Skeletal muscle cell (primary cell): ENCODE measurements at regions not wholly inside any gene's neighbourhood (a gene's known extent, or its start where the extent isn't known, plus 50 kb on each side); places are given as distances from the start of the nearest gene placed in this dataset.

Experiments
- DNase-seq: peaks from one replicate; pipeline ENCODE4 v3.0.0-alpha.2; 2010; ENCODE audit warnings: low read depth
- H3K4me3 ChIP-seq: 2 replicates; pipeline ENCODE4 v1.5.1; 2011; ENCODE audit warnings: low read depth, mild to moderate bottlenecking, control low read depth, low read length, moderate library complexity

GRCh38 chr9:78620764-78621163, 323.8 kb downstream of the PSAT1 start:
- no peak overlapping the region for H3K4me3 ChIP-seq
- peak; percentile 83 for DNase-seq

- no peak for DNase-seq
- no peak overlapping the region for H3K4me3 ChIP-seq
Measured at GRCh38 chr9:78622126-78622525, 325.2 kb downstream of the PSAT1 start.

- H3K4me3 ChIP-seq = no peak overlapping the region
- no peak for DNase-seq
Measured at GRCh38 chr9:78626971-78627370, 330.0 kb downstream of the PSAT1 start.

- H3K4me3 ChIP-seq = no peak overlapping the region
- DNase-seq = no peak
Measured at GRCh38 chr9:78630966-78631365, 334.0 kb downstream of the PSAT1 start.

DNA sequence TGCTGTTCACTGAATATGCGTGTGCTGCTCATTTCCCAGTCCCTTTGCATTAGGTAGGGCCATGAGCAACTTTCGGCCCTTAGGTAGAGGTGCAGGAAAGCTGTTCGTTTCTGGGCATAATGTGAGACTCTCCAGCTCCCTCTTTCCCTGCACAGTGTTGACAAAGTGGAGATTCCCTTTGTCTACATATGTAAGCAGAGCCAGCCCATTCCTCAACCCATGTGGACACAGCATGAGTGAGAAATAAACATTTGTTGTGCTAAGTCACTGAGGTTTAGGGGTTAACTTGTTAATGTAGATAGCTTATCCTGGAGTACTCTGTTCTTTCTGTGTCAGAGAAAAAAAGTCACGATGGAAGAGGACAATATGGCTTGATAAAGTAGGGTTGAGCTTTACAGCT, 343.8 kb downstream of the PSAT1 start:
- H3K4me3 ChIP-seq = no peak overlapping the region
- DNase-seq = no peak

DNA sequence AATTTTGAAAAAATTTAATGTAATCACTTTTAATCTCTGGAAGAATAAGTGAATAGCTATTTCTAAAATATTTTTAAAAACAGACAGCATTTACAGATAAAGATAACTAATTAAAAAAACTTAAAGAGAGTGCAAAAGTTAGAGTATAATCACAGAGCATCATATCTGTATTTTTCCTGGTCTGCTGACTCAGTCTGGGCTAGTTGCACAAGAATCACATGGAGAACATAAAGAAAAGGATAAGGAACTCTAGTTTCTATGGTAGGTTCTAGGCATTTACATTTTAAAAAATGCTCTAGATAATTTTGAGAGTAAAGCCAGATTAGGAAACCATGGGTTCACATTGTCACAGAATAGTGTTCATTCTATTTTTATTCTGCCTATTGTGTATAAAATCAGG, 347.4 kb downstream of the PSAT1 start:
- DNase-seq = no peak
- no peak overlapping the region for H3K4me3 ChIP-seq

DNA sequence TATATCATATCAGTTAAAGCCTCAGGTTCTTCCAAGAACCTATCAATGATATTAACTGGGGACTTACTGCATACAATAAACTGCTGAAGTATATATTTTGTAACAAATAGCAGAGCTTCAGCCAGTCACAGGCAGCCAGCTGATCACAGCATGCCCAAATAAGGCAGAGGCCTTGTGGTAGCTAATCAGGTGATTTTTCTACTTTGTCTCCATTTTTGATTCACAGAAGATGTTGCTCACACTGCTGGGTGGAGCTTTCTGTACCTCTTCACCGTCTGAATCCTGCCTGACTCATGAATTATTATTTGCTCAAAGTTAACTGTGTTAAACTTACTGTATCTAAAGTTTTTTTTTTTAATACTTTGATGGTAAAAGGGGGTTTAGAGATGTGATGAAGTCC, 357.4 kb downstream of the PSAT1 start:
- DNase-seq = no peak
- no peak overlapping the region for H3K4me3 ChIP-seq

DNA sequence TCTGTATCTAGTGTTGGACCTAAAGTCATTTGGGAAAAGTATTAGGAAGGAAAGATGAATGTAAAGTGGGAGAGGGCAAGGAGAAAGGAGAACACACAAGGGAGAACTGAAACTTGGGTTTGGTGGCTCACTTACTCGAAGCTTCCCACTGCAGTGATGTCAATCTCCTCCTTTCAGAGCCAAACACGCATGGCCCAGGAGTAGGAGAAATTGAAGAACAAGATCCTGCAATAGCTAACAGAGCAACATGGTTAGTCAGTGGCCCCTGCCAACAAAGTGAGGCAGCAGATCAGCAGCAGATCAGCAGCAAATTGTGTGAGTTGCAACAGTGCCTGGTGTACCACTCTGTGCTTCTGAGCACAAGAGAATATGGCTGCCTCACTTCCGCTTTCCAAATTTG, 366.4 kb downstream of the PSAT1 start:
- no peak for DNase-seq
- H3K4me3 ChIP-seq = no peak overlapping the region

DNA sequence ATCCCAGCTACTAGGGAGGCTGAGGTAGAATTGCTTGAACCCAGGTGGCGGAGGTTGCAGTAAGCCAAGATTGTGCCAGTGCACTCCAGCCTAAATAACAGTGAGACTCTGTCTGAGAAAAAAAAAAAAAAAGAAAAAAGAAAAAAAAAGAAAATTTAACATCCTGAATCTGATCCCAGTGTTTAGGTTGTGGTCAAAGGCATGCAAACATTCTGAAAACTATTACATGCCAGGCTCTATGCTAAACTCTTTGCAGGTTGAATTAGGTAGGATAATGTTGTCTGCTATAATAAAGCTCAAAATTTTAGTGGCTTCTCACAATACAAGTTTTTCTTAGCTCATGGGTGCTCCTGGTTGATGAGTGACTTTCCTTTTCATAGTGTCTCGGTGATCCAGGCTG, 367.4 kb downstream of the PSAT1 start:
- H3K4me3 ChIP-seq = no peak overlapping the region
- no peak for DNase-seq

GRCh38 chr9:78666818-78667414, 370.0 kb downstream of the PSAT1 start:
- no peak for DNase-seq

DNA sequence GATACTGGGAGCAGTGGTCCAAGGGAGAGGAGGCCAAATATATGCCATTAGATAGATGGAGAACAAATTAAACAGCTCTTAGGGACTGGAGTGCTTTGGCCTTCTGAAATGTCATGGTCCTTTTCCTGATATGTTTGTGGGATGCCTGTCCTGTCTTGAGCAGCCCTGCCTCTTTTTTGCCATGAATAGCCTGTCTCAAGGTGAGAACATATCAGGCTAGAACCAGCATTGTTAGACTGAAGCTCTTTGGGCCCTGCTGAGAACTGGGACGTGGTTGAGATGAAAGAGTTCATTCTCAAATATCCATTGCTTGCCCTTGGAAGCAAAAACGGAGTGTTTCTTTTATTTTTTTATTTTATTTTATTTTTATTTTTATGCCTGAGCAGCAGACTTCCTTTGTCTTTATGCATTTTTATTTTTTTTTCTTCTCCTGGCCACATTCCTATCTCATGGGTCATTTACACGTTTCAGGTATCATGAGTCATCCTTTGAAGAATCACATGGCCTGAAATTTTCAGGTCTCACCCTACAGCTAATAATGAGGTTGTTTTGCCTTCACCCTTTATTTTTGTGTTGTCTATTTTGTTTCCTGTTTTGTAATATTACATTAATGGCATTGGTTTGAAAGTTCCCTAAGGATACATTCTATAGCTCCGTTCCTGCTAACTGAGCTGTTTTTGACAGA, 371.4 kb downstream of the PSAT1 start:
- no peak for DNase-seq

More at GRCh38 chr9:78666818-78667414, 370.0 kb downstream of the PSAT1 start:
- H3K4me3 ChIP-seq = no peak overlapping the region

GRCh38 chr9:78669591-78669990, 372.7 kb downstream of the PSAT1 start:
- DNase-seq = no peak
- no peak overlapping the region for H3K4me3 ChIP-seq

More for the DNA sequence above, 371.4 kb downstream of the PSAT1 start:
- H3K4me3 ChIP-seq = no peak overlapping the region

GRCh38 chr9:78671785-78672184, 374.9 kb downstream of the PSAT1 start:
- no peak for DNase-seq
- H3K4me3 ChIP-seq = no peak overlapping the region

DNA sequence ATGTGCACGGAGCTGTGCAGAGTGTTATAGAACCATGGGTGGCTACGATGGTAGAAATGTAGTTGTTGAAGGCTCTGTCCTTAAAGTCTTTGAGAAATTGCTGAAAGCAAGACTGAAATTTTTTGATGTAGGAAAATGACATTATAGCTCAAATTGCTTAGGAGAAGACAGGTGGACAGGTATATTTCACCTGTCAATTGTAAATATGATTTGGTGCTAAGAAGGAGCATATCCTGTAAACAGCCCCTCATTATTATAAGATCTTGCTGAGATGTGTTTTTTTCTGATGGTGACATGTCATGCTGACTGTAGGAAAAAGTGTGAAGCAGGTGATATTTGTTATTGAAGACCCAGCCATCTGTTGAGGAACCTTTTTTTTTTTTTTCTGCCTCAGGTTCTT, 377.9 kb downstream of the PSAT1 start:
- DNase-seq = no peak
- no peak overlapping the region for H3K4me3 ChIP-seq

GRCh38 chr9:78676009-78676408, 379.1 kb downstream of the PSAT1 start:
- DNase-seq = no peak

DNA sequence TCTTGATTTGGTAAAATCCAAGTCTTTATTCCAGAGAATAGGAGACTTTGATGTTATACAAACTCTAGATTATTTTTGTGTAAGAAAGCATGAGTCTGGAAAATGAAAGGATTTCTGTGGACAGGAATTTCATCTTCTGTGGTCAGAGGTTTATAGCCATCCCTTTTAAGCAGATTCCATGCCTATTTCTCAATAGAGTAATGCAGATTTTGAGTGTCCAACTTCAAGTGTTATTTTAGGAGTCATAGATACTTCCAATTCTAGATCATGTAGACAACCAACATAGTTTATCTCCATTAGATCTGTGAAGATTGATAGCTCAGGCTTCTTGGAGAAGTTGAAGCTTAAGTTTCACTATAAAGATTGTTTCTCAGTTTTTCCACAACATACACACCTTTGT, 379.7 kb downstream of the PSAT1 start:
- peak; percentile 54 for DNase-seq
- no peak overlapping the region for H3K4me3 ChIP-seq

More at GRCh38 chr9:78676009-78676408, 379.1 kb downstream of the PSAT1 start:
- no peak overlapping the region for H3K4me3 ChIP-seq

- no peak overlapping the region for H3K4me3 ChIP-seq
- DNase-seq = no peak
Measured at GRCh38 chr9:78677326-78677725, 380.4 kb downstream of the PSAT1 start.

DNA sequence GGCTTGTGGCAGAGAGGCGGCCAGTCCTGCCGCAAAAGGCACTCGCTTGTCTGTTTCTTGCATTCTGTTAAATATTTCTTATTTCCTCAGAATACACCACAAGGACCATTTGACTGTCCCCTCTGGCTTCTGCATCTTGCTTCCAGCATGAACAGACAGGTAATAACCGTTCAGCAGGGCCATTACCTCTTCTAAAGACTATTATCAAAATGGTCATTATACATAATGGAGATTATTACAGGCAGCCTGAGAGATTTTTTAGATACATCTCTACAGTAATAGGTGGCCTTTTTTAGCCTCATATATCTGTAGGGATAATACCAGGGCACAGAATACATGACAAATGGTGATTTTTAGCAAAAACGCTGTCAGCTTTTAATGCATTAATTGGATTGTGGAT, 382.0 kb downstream of the PSAT1 start:
- no peak for DNase-seq
- H3K4me3 ChIP-seq = no peak overlapping the region

- no peak for DNase-seq
- no peak overlapping the region for H3K4me3 ChIP-seq
Measured at GRCh38 chr9:78680196-78680595, 383.3 kb downstream of the PSAT1 start.

- no peak overlapping the region for H3K4me3 ChIP-seq
- no peak for DNase-seq
Measured at GRCh38 chr9:78682216-78682615, 385.3 kb downstream of the PSAT1 start.

- DNase-seq = no peak
- H3K4me3 ChIP-seq = no peak overlapping the region
Measured at GRCh38 chr9:78685471-78685870, 388.5 kb downstream of the PSAT1 start.
